ENCODE measurements at regions not wholly inside any gene's neighbourhood (a gene's known extent, or its start where the extent isn't known, plus 50 kb on each side); places are given as distances from the start of the nearest gene placed in this dataset.

DNA sequence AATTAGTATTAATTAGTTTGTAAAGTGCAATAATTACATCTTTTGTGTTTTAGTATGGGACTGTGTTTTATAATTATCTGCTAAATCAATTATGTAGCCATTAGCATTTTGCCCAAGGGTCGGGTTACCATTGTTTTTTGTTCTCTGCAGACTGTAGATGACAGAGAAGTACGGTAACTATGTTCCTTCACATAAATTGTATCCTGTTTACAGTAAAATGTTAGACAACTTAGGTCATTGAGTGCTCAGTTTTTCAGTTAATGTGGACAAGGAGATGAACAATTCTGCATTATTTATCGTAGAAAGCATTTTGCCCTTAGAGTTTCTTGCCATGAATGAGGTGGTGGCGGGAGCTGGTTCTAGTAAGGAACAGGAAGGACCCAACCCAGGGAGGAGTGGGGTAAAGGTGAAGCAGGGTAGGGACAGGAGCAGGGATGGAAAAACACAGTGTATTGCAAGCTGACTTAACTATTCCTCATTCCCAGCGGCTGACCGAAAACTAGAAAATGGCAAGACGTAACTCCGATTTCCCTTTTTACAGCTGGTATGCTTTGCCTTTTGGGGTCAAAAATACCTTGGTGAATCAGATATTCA is 243.7 kb upstream of the SLC24A2 start:
- H3K4me3 ChIP-seq (ENCODE audit: low read depth, low read length): no peak overlapping the region
- TF ChIP-seq, protein P1, sequence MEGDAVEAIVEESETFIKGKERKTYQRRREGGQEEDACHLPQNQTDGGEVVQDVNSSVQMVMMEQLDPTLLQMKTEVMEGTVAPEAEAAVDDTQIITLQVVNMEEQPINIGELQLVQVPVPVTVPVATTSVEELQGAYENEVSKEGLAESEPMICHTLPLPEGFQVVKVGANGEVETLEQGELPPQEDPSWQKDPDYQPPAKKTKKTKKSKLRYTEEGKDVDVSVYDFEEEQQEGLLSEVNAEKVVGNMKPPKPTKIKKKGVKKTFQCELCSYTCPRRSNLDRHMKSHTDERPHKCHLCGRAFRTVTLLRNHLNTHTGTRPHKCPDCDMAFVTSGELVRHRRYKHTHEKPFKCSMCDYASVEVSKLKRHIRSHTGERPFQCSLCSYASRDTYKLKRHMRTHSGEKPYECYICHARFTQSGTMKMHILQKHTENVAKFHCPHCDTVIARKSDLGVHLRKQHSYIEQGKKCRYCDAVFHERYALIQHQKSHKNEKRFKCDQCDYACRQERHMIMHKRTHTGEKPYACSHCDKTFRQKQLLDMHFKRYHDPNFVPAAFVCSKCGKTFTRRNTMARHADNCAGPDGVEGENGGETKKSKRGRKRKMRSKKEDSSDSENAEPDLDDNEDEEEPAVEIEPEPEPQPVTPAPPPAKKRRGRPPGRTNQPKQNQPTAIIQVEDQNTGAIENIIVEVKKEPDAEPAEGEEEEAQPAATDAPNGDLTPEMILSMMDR (conservative IDR thresholded peaks at IDR 0.05; ENCODE audit: low read depth, low read length): no peak
- DNase-seq (ENCODE audit: low read depth): no peak

DNA sequence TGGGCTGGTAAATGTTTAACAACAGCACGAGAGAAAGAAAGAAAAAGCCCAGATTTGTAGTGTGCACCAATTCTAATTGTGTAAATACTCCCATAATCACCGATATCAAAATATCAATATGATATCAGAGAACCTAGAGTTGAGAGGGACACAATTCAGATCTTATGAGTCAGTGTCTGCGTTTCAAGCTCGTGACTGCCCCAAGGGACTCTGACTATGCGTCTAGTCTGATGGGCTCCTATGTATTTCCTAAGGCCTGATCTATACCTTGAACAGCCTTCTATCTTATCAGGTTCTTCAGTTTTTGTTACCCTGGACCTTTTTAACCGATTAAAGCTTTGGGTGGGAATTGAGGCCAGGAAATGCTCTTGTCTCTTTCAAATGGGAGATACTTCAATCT is 243.0 kb upstream of the SLC24A2 start:
- TF ChIP-seq, protein P1 (conservative IDR thresholded peaks at IDR 0.05; ENCODE audit: low read depth, low read length): no peak
- no peak for DNase-seq (ENCODE audit: low read depth)

DNA sequence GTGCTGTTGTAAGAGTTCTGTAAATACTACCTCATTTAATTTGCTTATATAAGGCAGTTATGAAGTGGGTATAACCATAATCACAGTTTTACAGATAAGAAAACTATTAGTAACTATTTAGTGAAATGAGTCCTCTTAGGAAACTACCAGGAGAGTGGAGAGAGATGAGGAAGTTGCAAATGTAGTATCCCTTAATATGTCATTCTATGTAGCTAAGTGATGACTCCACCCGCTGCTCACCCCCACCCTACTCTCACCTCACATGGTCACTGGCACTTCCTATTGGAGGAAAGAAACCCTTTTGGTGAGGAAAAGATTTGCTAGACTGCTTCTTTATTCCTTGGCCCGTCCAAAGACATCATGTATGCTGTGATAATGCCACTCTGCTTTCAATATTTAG is 241.8 kb upstream of the SLC24A2 start:
- DNase-seq (ENCODE audit: low read depth): no peak
- TF ChIP-seq, protein P1 (conservative IDR thresholded peaks at IDR 0.05; ENCODE audit: low read depth, low read length): no peak
- no peak overlapping the region for H3K4me3 ChIP-seq (ENCODE audit: low read depth, low read length)

More for the DNA sequence above, 243.0 kb upstream of the SLC24A2 start:
- no peak overlapping the region for H3K4me3 ChIP-seq (ENCODE audit: low read depth, low read length)

DNA sequence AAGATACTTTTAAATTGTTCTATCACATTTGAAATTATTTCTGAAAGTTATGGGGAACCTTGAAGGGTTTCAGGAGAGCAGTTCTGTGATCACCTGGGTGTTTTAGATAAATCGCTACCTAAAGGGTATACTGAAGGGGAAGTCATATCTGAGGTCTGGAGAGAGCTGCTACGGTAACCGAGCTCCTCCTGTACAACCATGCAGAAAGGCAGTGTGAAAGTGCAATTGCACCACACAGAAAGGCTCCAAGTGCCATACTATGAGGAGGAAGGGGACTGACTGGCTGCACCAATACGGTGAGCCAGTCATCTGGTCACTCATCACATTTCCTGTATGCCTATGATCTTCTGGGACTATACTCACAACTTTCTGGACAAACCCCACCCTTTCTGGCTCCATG is 241.4 kb upstream of the SLC24A2 start:
- H3K4me3 ChIP-seq (ENCODE audit: low read depth, low read length): no peak overlapping the region
- DNase-seq (ENCODE audit: low read depth): no peak
- TF ChIP-seq, protein P1 (conservative IDR thresholded peaks at IDR 0.05; ENCODE audit: low read depth, low read length): no peak

DNA sequence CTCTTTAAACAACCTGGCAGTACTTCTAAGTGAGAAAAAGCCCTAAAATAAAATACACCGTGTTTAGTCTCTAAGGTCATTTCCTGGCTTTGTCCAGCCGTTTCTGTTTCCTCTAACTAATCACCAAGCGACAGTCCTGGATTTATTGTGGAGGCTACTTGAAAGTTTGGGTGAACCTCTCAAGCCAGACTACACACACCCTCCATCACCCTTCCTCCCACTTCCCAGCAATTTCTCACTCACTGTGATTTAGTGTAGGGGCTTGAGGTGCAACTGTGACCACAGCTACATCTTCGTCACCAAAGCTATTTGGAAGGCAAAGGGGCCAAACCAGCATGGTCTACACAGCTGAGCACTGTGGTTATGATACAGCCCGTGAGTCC is 240.0 kb upstream of the SLC24A2 start:
- no peak overlapping the region for H3K4me3 ChIP-seq (ENCODE audit: low read depth, low read length)
- no peak for DNase-seq (ENCODE audit: low read depth)
- TF ChIP-seq, protein P1 (conservative IDR thresholded peaks at IDR 0.05; ENCODE audit: low read depth, low read length): no peak

DNA sequence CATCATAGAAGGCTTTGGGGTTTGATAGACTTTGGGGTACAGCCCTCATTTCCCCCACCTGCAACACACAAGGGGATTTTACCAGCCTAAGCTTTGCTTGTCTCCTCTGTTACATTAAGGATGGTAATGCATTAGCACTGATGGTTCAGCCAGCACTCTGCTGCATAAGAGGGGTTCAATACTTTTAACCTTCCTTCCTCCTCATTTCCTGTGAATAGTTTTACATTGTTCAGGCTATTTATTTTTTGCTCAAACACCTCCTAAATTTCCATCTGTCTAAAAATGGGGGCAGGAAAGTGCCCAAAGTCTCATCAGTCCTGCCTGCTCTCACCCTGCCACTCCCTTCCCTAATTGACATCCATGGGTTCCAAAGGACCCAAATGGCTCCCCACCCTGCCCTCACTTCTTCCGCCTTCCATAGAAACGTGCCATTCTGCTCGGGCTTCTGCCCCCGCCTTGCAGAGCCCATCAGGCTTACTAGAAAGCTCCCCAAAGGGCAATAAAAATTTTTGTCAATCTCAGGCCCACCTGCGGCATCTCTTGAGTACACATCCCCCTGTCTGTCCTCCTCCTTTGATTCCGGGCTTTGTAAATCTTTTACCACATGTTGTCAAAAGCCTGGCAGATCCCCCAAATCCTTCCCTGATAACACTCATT is 239.5 kb upstream of the SLC24A2 start:
- TF ChIP-seq, protein P1 (conservative IDR thresholded peaks at IDR 0.05; ENCODE audit: low read depth, low read length): no peak
- H3K4me3 ChIP-seq (ENCODE audit: low read depth, low read length): no peak overlapping the region
- DNase-seq (ENCODE audit: low read depth): no peak
